Spleen (tissue), 11 donors: ENCODE measurements at regions not wholly inside any gene's neighbourhood (a gene's known extent, or its start where the extent isn't known, plus 50 kb on each side); places are given as distances from the start of the nearest gene placed in this dataset.
"Not testable (repeated sequence)": the region's sequence is repeated elsewhere in the genome, so short reads cannot be mapped to it uniquely, and the experiment has no call there.

Experiments used
- DNase-seq: peaks from one replicate; pipeline ENCODE4 v3.0.0-alpha.2; 2020
- H3K27ac ChIP-seq, 8 donors: fragments of 200-600 bp; sonication (generic) in 7 of 8; 1 replicate in 4 of 8; 2 replicates in 4 of 8; pipeline versions ENCODE4 v1.5.0 to v1.8.0; 2016 to 2021; ENCODE audit warnings: inconsistent platforms in 4 of 8, mild to moderate bottlenecking in 4 of 8, moderate library complexity in 1 of 8
- H3K27me3 ChIP-seq, 7 donors: fragments of 200-600 bp; sonication (generic) in 6 of 7; replicated peaks in 1 of 7; 1 replicate in 4 of 7; 2 replicates in 3 of 7; pipeline versions ENCODE4 v1.5.0 to v1.8.0; 2016 to 2021; ENCODE audit warnings: inconsistent platforms in 3 of 7, mild to moderate bottlenecking in 1 of 7
- H3K36me3 ChIP-seq, 6 donors: fragments of 200-600 bp; sonication (generic) in 5 of 6; 1 replicate in 4 of 6; 2 replicates in 2 of 6; pipeline versions ENCODE4 v1.5.0 to v1.8.0; 2016 to 2021; ENCODE audit warnings: inconsistent platforms in 2 of 6
- H3K4me1 ChIP-seq, 6 donors: fragments of 200-600 bp; sonication (generic) in 5 of 6; 1 replicate in 3 of 6; 2 replicates in 3 of 6; pipeline versions ENCODE4 v1.5.0 to v1.8.0; 2016 to 2021; ENCODE audit warnings: inconsistent platforms in 3 of 6
- H3K4me3 ChIP-seq, 8 donors: fragments of 200-600 bp; sonication (generic) in 7 of 8; 1 replicate in 4 of 8; 2 replicates in 4 of 8; pipeline versions ENCODE4 v1.5.0 to v1.8.0; 2016 to 2021; ENCODE audit warnings: inconsistent platforms in 4 of 8, mild to moderate bottlenecking in 4 of 8, moderate library complexity in 2 of 8
- H3K9me3 ChIP-seq, 8 donors: fragments of 200-600 bp; sonication (generic) in 7 of 8; 1 replicate in 4 of 8; 2 replicates in 4 of 8; pipeline versions ENCODE4 v1.5.0 to v1.8.0; 2016 to 2021; ENCODE audit warnings: inconsistent platforms in 4 of 8
- CTCF ChIP-seq, 11 experiments: fragments of 200-600 bp in 7 of 11; fragments of 450-650 bp in 4 of 11; sonication (generic) in 4 of 11; IDR thresholded peaks in 8 of 11; conservative IDR thresholded peaks in 3 of 11; 1 replicate in 7 of 11; 2 replicates in 4 of 11; pipeline versions ENCODE4 v1.4.0 to v1.8.0; 2016 to 2021; ENCODE audit warnings: antibody characterized with exemption in 11 of 11, inconsistent platforms in 4 of 11, mild to moderate bottlenecking in 1 of 11
- POLR2A ChIP-seq, 3 donors: fragments of 450-650 bp; IDR thresholded peaks; one replicate each; pipeline ENCODE4 v1.5.1; 2017; ENCODE audit warnings: antibody characterized with exemption in 3 of 3, mild to moderate bottlenecking in 1 of 3
- POLR2AphosphoS5 ChIP-seq, 3 donors: sonication (generic); formaldehyde crosslinking; IDR thresholded peaks; one replicate each; pipeline ENCODE4 v1.5.1; 2017; ENCODE audit warnings: antibody characterized with exemption in 3 of 3
- WGBS, 5 donors: extraction: QIAGEN DNeasy Blood & Tissue Kit in 3 of 5; methylation state at CpG; one replicate each; pipeline versions ENCODE4 v1.1.5 to v1.1.7; 2013 to 2018; 5-methylcytosine and 5-hydroxymethylcytosine counted together
- intact Hi-C: fragments of 100-400 bp; cut with DNase I; formaldehyde crosslinking; loops from one replicate; pipeline ENCODE4 v1.15.0; 2023; ENCODE audit warnings: low total_unique reads
- donor health status: healthy with polysubstance abuse.
- donor health status: DM: no; HTN: no; CAD: no; lungs with moderate emphysema.
- donor health status: DM: no; HTN: no; CAD: no.
- donor health status: Bipolar disorder and iron deficiency.
- donor health status: healthy.
- donor health status: DM: no; HTN: no; CAD: no.
- donor health status: DM: yes; HTN: yes; CAD: no.

- 93 to 97% (median 95%) methylated on average over 1 of the region's 1 CpG for WGBS, 5 donors
- intact Hi-C loops: no loop called here
- H3K36me3 ChIP-seq: no peaks in the 10 kb centered on the region
- peaks cover 0 to 26% (median 7%) of the 10 kb centered on the region in 8 donors for H3K9me3 ChIP-seq
- TF ChIP-seq POLR2A (IDR thresholded peaks at IDR 0.05) (no peak), CTCF (IDR thresholded peaks at IDR 0.05 in 8 of 11, conservative IDR thresholded peaks at IDR 0.05 in 3 of 11) (no peak), POLR2AphosphoS5 (IDR thresholded peaks at IDR 0.05) (no peak)
- H3K4me1 ChIP-seq: no peaks in the 10 kb centered on the region
- H3K27ac ChIP-seq: no peak overlapping the region
- H3K4me3 ChIP-seq: no peak overlapping the region
- no peak for DNase-seq
- no peaks in the 10 kb centered on the region for H3K27me3 ChIP-seq
Measured at GRCh38 chr14:48615618-48616017, 940.2 kb upstream of the MDGA2 start.

- no peak for DNase-seq
Measured at GRCh38 chr14:48614003-48614402, 938.6 kb upstream of the MDGA2 start.

GRCh38 chr14:48606960-48607359 lies 931.6 kb upstream of the MDGA2 start:
- H3K4me1 ChIP-seq, H3K27ac ChIP-seq, DNase-seq, H3K4me3 ChIP-seq, intact Hi-C loops, H3K36me3 ChIP-seq, H3K27me3 ChIP-seq: not testable (repeated sequence)
- 73 to 83% (median 79%) methylated on average over 8 of the region's 8 CpGs for WGBS, 5 donors
- peaks cover 0 to 34% (median 12%) of the 10 kb centered on the region in 8 donors for H3K9me3 ChIP-seq

More at GRCh38 chr14:48614003-48614402, 938.6 kb upstream of the MDGA2 start:
- Histone ChIP-seq H3K4me3 (no peak overlapping the region), H3K36me3 (no peaks in the 10 kb centered on the region), H3K4me1 (no peaks in the 10 kb centered on the region), H3K27ac (no peak overlapping the region), H3K9me3 (peaks cover 0 to 30% (median 9%) of the 10 kb centered on the region in 8 donors), H3K27me3 (no peaks in the 10 kb centered on the region)
- TF ChIP-seq CTCF (IDR thresholded peaks at IDR 0.05 in 8 of 11, conservative IDR thresholded peaks at IDR 0.05 in 3 of 11) (no peak), POLR2AphosphoS5 (IDR thresholded peaks at IDR 0.05) (no peak)
- intact Hi-C loops: no loop called here
- WGBS, 5 donors: 78 to 91% (median 85%) methylated on average over 2 of the region's 2 CpGs

- no peaks in the 10 kb centered on the region for H3K4me1 ChIP-seq
- H3K27me3 ChIP-seq: no peaks in the 10 kb centered on the region
- H3K27ac ChIP-seq: no peak overlapping the region
- intact Hi-C loops: no loop called here
- H3K36me3 ChIP-seq: no peaks in the 10 kb centered on the region
- no peak for DNase-seq
- H3K9me3 ChIP-seq: peaks cover 0 to 15% (median 0%) of the 10 kb centered on the region in 8 donors
- H3K4me3 ChIP-seq: no peak overlapping the region
- 79 to 88% (median 84%) methylated on average over 7 of the region's 7 CpGs for WGBS, 5 donors
- TF ChIP-seq CTCF (IDR thresholded peaks at IDR 0.05 in 8 of 11, conservative IDR thresholded peaks at IDR 0.05 in 3 of 11) (no peak), POLR2A (IDR thresholded peaks at IDR 0.05) (no peak)
Measured at GRCh38 chr14:48598458-48598857, 923.1 kb upstream of the MDGA2 start.

- TF ChIP-seq CTCF (IDR thresholded peaks at IDR 0.05 in 8 of 11, conservative IDR thresholded peaks at IDR 0.05 in 3 of 11): no peak
- no peak for TF ChIP-seq POLR2AphosphoS5 (IDR thresholded peaks at IDR 0.05)
- TF ChIP-seq POLR2A (IDR thresholded peaks at IDR 0.05): no peak
- Histone ChIP-seq H3K27ac (no peak overlapping the region), H3K4me3 (no peak overlapping the region), H3K36me3 (no peaks in the 10 kb centered on the region), H3K4me1 (no peaks in the 10 kb centered on the region), H3K27me3 (no peaks in the 10 kb centered on the region), H3K9me3 (no peaks in the 10 kb centered on the region)
- 74 to 91% (median 85%) methylated on average over 1 of the region's 1 CpG for WGBS, 5 donors
- intact Hi-C loops: no loop called here
- no peak for DNase-seq
Measured at GRCh38 chr14:48586099-48586498, 910.7 kb upstream of the MDGA2 start.
